Stimulated activated CD4-positive, alpha-beta T cell treated with anti-CD3 and anti-CD28 coated beads, Interleukin-4, amount 100 ng/mL, for 4 hours (primary cell): ENCODE measurements at regions not wholly inside any gene's neighbourhood (a gene's known extent, or its start where the extent isn't known, plus 50 kb on each side); places are given as distances from the start of the nearest gene placed in this dataset.

Experiments
- DNase-seq, 2 experiments: peaks; one replicate each; pipeline ENCODE4 v3.0.0-alpha.2; 2020

GRCh38 chr7:21094589-21094988, 307.9 kb upstream of the SP8 start:
- DNase-seq = no peak

- no peak for DNase-seq
Measured at GRCh38 chr7:21099432-21099831, 312.7 kb upstream of the SP8 start.

GRCh38 chr7:21099955-21100354, 313.3 kb upstream of the SP8 start:
- no peak for DNase-seq

- DNase-seq = no peak
Measured at GRCh38 chr7:21101541-21101940, 314.9 kb upstream of the SP8 start.

GRCh38 chr7:21103426-21104123, 316.9 kb upstream of the SP8 start:
- DNase-seq = no peak

- DNase-seq = no peak
Measured at GRCh38 chr7:21104124-21104500, 317.4 kb upstream of the SP8 start.

GRCh38 chr7:21106296-21106732, 319.6 kb upstream of the SP8 start:
- DNase-seq = no peak

- DNase-seq = no peak
Measured at GRCh38 chr7:21107101-21107500, 320.4 kb upstream of the SP8 start.

- no peak for DNase-seq
Measured at GRCh38 chr7:21108182-21108581, 319.7 kb upstream of the SP4 start.

- no peak for DNase-seq
Measured at GRCh38 chr7:21113609-21114415, 314.1 kb upstream of the SP4 start.

GRCh38 chr7:21123586-21123985, 304.3 kb upstream of the SP4 start:
- DNase-seq = no peak

GRCh38 chr7:21125297-21125696, 302.6 kb upstream of the SP4 start:
- no peak for DNase-seq

- no peak for DNase-seq
Measured at GRCh38 chr7:21128062-21128817, 299.6 kb upstream of the SP4 start.

GRCh38 chr7:21131897-21132296, 296.0 kb upstream of the SP4 start:
- DNase-seq = no peak

- no peak for DNase-seq
Measured at GRCh38 chr7:21134631-21135030, 293.3 kb upstream of the SP4 start.

- no peak for DNase-seq
Measured at GRCh38 chr7:21135437-21135836, 292.4 kb upstream of the SP4 start.

- no peak for DNase-seq
Measured at GRCh38 chr7:21137640-21138039, 290.2 kb upstream of the SP4 start.

- no peak for DNase-seq
Measured at GRCh38 chr7:21140622-21141021, 287.3 kb upstream of the SP4 start.

- no peak for DNase-seq
Measured at GRCh38 chr7:21141476-21141875, 286.4 kb upstream of the SP4 start.

GRCh38 chr7:21142081-21142480, 285.8 kb upstream of the SP4 start:
- no peak for DNase-seq

- DNase-seq = no peak
Measured at GRCh38 chr7:21146642-21147423, 281.1 kb upstream of the SP4 start.

- DNase-seq = no peak
Measured at GRCh38 chr7:21149809-21150208, 278.1 kb upstream of the SP4 start.

- DNase-seq = no peak
Measured at GRCh38 chr7:21154614-21155013, 273.3 kb upstream of the SP4 start.
